GM12878 (cell line): ENCODE measurements at regions not wholly inside any gene's neighbourhood (a gene's known extent, or its start where the extent isn't known, plus 50 kb on each side); places are given as distances from the start of the nearest gene placed in this dataset.

ENCODE experiments used
- ATAC-seq: fragments of 200-7000 bp; cut with Tn5 transposase; 3 replicates; pipeline ENCODE4 v1.9.1; 2020; ENCODE audit warnings: mild to moderate bottlenecking, moderate library complexity
- BruUV-seq: library from RNA; stranded (reverse); fragments of 400-500 nt; replicated peaks from 2 replicates; lab custom pipeline; 2021; lab: Mats Ljungman, UMichigan
- CTCF ChIA-PET: fragments of 300-600 bp; sonication (Branson Sonifier 250); formaldehyde crosslinking; extraction: SDS; loops from one replicate; lab custom pipeline; 2021; ENCODE audit warnings: inconsistent platforms; lab: Yijun Ruan, JAX
- POLR2A ChIA-PET: fragments of 350-600 bp; formaldehyde crosslinking; extraction: SDS; loops from one replicate; lab custom pipeline; 2021; ENCODE audit warnings: inconsistent platforms; lab: Charles Lee
- RAD21 ChIA-PET: fragments of 300-600 bp; sonication (Branson Sonifier 250); formaldehyde crosslinking; loops from one replicate; lab custom pipeline; 2023; ENCODE audit warnings: antibody characterized with exemption; ENCODE audit not compliant: unreplicated experiment; lab: Charles Lee
- SMC1A ChIA-PET: fragments of 300-600 bp; sonication (Branson Sonifier 250); formaldehyde crosslinking; loops from one replicate; lab custom pipeline; 2023; ENCODE audit not compliant: unreplicated experiment, uncharacterized antibody; lab: Charles Lee
- DNase-seq: peaks from one replicate; pipeline ENCODE4 v3.0.0-alpha.2; 2011; ENCODE audit warnings: low read depth, low spot score
- FAIRE-seq: peaks from 3 replicates; lab custom pipeline; 2011; peaks lifted over from hg19 to GRCh38; lab: Jason Lieb, UNC
- H2AFZ ChIP-seq: 2 replicates; pipeline ENCODE4 v1.6.0; 2011; ENCODE audit warnings: low read depth, low read length, control low read depth; ENCODE audit not compliant: control insufficient read depth
- H3K27ac ChIP-seq: 2 replicates; pipeline ENCODE4 v1.5.1; 2011; ENCODE audit warnings: control low read depth; ENCODE audit not compliant: control insufficient read depth, insufficient read depth
- H3K27me3 ChIP-seq, 2 experiments: replicated peaks in 1 of 2; 2 replicates each; pipeline versions ENCODE4 v1.6.0 to v1.6.1; 2011; ENCODE audit warnings: low read length in 1 of 2; ENCODE audit not compliant: control insufficient read depth in 2 of 2, insufficient read depth in 2 of 2
- H3K36me3 ChIP-seq, 2 experiments: 2 replicates each; pipeline ENCODE4 v1.5.1; 2011; ENCODE audit warnings: low read length in 1 of 2; ENCODE audit not compliant: control insufficient read depth in 2 of 2, insufficient read depth in 2 of 2
- H3K4me1 ChIP-seq: 2 replicates; pipeline ENCODE4 v1.6.1; 2011; ENCODE audit warnings: mild to moderate bottlenecking, low read length, moderate library complexity, mixed read lengths; ENCODE audit not compliant: control insufficient read depth, insufficient read depth
- H3K4me2 ChIP-seq: 2 replicates; pipeline ENCODE4 v1.6.0; 2011; ENCODE audit warnings: control low read depth; ENCODE audit not compliant: control insufficient read depth, insufficient read depth
- H3K4me3 ChIP-seq: fragments of 200-600 bp; sonication (generic); 2 replicates; pipeline ENCODE4 v1.5.1; 2016
- H3K79me2 ChIP-seq: 2 replicates; pipeline ENCODE4 v1.6.0; 2011; ENCODE audit warnings: low read length; ENCODE audit not compliant: control insufficient read depth, insufficient read depth
- H3K9ac ChIP-seq: 2 replicates; pipeline ENCODE4 v1.8.0; 2011; ENCODE audit warnings: low read length, control low read depth, mixed read lengths; ENCODE audit not compliant: control insufficient read depth, insufficient read depth
- H3K9me3 ChIP-seq: replicated peaks from 3 replicates; pipeline ENCODE4 v1.5.1; 2011; ENCODE audit warnings: mild to moderate bottlenecking, low read length; ENCODE audit not compliant: control insufficient read depth, insufficient read depth
- H4K20me1 ChIP-seq: 2 replicates; pipeline ENCODE4 v1.6.0; 2011; ENCODE audit not compliant: control insufficient read depth, insufficient read depth
- ATF7 ChIP-seq: fragments of 450-650 bp; IDR thresholded peaks from 2 replicates; pipeline ENCODE4 v1.6.1; 2016; ENCODE audit warnings: low read depth, mild to moderate bottlenecking
- BMI1 ChIP-seq: fragments of 450-650 bp; IDR thresholded peaks from 2 replicates; pipeline ENCODE4 v1.6.1; 2016; ENCODE audit warnings: mild to moderate bottlenecking, moderate library complexity, borderline replicate concordance
- CBX5 ChIP-seq: sonication (generic); IDR thresholded peaks from 2 replicates; pipeline ENCODE4 v1.6.1; 2016; ENCODE audit warnings: low read depth, moderate library complexity, mild to moderate bottlenecking, inconsistent platforms
- CREM ChIP-seq: IDR thresholded peaks from 2 replicates; pipeline ENCODE4 v1.6.1; 2014; ENCODE audit warnings: antibody characterized with exemption, low read depth
- ESRRA ChIP-seq: IDR thresholded peaks from 2 replicates; pipeline ENCODE4 v1.6.1; 2012; ENCODE audit warnings: mild to moderate bottlenecking, low read length, improper control_type of control experiment
- GABPA ChIP-seq: IDR thresholded peaks from 2 replicates; pipeline ENCODE4 v1.6.1; 2014; ENCODE audit warnings: antibody characterized with exemption, low read depth, mild to moderate bottlenecking, inconsistent platforms
- HDGF ChIP-seq: fragments of 450-650 bp; IDR thresholded peaks from 2 replicates; pipeline ENCODE4 v1.6.1; 2016; ENCODE audit warnings: antibody characterized with exemption
- KDM1A ChIP-seq: fragments of 200-600 bp; sonication (generic); IDR thresholded peaks from 2 replicates; pipeline ENCODE4 v1.6.1; 2016; ENCODE audit warnings: borderline replicate concordance
- MYB ChIP-seq: fragments of 150-350 bp; IDR thresholded peaks from 2 replicates; pipeline ENCODE4 v1.6.1; 2014; ENCODE audit warnings: mild to moderate bottlenecking, low read depth, low read length, borderline replicate concordance
- MYC ChIP-seq: IDR thresholded peaks from 2 replicates; pipeline ENCODE4 v1.6.1; 2011; ENCODE audit warnings: mild to moderate bottlenecking, low read length, moderate library complexity, inconsistent platforms; ENCODE audit not compliant: insufficient read depth, insufficient replicate concordance, insufficient read length, severe bottlenecking
- TARDBP ChIP-seq: IDR thresholded peaks from 2 replicates; pipeline ENCODE4 v1.6.1; 2016; ENCODE audit warnings: borderline replicate concordance
- USF2 ChIP-seq: IDR thresholded peaks from 2 replicates; pipeline ENCODE4 v1.6.1; 2011; ENCODE audit warnings: low read depth, low read length, improper control_type of control experiment, borderline replicate concordance
- YBX1 ChIP-seq: fragments of 450-650 bp; IDR thresholded peaks from 2 replicates; pipeline ENCODE4 v1.6.1; 2016; ENCODE audit warnings: antibody characterized with exemption
- ZNF622 ChIP-seq: fragments of 450-650 bp; IDR thresholded peaks from 2 replicates; pipeline ENCODE4 v1.6.1; 2017; ENCODE audit warnings: mild to moderate bottlenecking, inconsistent platforms
- ZSCAN29 ChIP-seq: fragments of 450-650 bp; IDR thresholded peaks from 2 replicates; pipeline ENCODE4 v1.6.1; 2017; ENCODE audit warnings: mild to moderate bottlenecking, moderate library complexity
- WGBS: methylation state at CpG from one replicate; pipeline ENCODE4 v1.1.6; 2016; ENCODE audit warnings: low lambda C conversion rate; ENCODE audit not compliant: insufficient replicate concordance, insufficient coverage; ENCODE audit errors: missing lambda C conversion rate; 5-methylcytosine and 5-hydroxymethylcytosine counted together
- in situ Hi-C: fragments of 300-500 bp; cut with MboI; formaldehyde crosslinking; loops from 9 replicates; pipeline ENCODE4 v1.14.3; 2018; ENCODE audit warnings: mixed read lengths
- intact Hi-C: fragments of 100-400 bp; cut with micrococcal nuclease; formaldehyde crosslinking; loops from one replicate; pipeline ENCODE4 v1.14.2; 2022; ENCODE audit not compliant: unreplicated experiment

- no peak for TF ChIP-seq ZSCAN29
These were observed 264.7 kb upstream of the TNRC6C start (continued) for GRCh38 chr17:77693776-77694175.

GRCh38 chr17:77694391-77695363 is 263.8 kb upstream of the TNRC6C start:
- no peak for TF ChIP-seq CREM
- no peak for TF ChIP-seq CBX5
- TF ChIP-seq ESRRA: no peak
- TF ChIP-seq ATF7: no peak
- no peak for TF ChIP-seq BMI1
- TF ChIP-seq MYC: no peak
- TF ChIP-seq YBX1: no peak
- TF ChIP-seq HDGF: no peak
- TF ChIP-seq KDM1A: no peak
- no peak for TF ChIP-seq TARDBP
- no peak for TF ChIP-seq GABPA
- no peak for TF ChIP-seq USF2
- TF ChIP-seq MYB: no peak
- TF ChIP-seq ZNF622: no peak
- CTCF ChIA-PET: no interaction called here
- no peak for FAIRE-seq
- no peak overlapping the region for H3K9ac ChIP-seq
- SMC1A ChIA-PET: no interaction called here
- no peaks in the 10 kb centered on the region for H3K79me2 ChIP-seq
- RAD21 ChIA-PET: no interaction called here
- no peak overlapping the region for H3K4me2 ChIP-seq
- WGBS: 27% methylated on average over 10 of the region's 11 CpGs
- H3K27ac ChIP-seq: no peak overlapping the region
- peaks cover 1 to 2% of the 10 kb centered on the region in 2 experiments; a peak in 3 of 4 replicates for H3K27me3 ChIP-seq
- H2AFZ ChIP-seq: no peak overlapping the region
- H4K20me1 ChIP-seq: no peaks in the 10 kb centered on the region
- H3K36me3 ChIP-seq: no peaks in the 10 kb centered on the region
- no TSS peak for BruUV-seq
- intact Hi-C loops (no loop called here), in situ Hi-C loops (no loop called here)
- POLR2A ChIA-PET: interaction anchor here (0.6 kb wide), 1 partner anchor 883 kb away, joined by 4 read pairs; no protein-coding TSS in a partner anchor
- H3K9me3 ChIP-seq: no peaks in the 10 kb centered on the region
- peaks cover 5% of the 10 kb centered on the region for H3K4me1 ChIP-seq
- H3K4me3 ChIP-seq: no peak overlapping the region
- no peak for DNase-seq
- no peak for ATAC-seq
